KMS-11 (cell line): ENCODE measurements at regions not wholly inside any gene's neighbourhood (a gene's known extent, or its start where the extent isn't known, plus 50 kb on each side); places are given as distances from the start of the nearest gene placed in this dataset.

Experiments
- H2AFZ ChIP-seq: fragments of 200-600 bp; sonication (generic); 2 replicates; pipeline ENCODE4 v1.6.1; 2016; ENCODE audit warnings: antibody characterized with exemption, mixed run types, low read depth
- H3K27ac ChIP-seq: fragments of 200-600 bp; sonication (generic); 2 replicates; pipeline ENCODE4 v1.6.1; 2016; ENCODE audit warnings: mild to moderate bottlenecking, mixed run types
- H3K27me3 ChIP-seq: fragments of 200-600 bp; sonication (generic); 2 replicates; pipeline ENCODE4 v1.6.1; 2017; ENCODE audit warnings: mild to moderate bottlenecking, low read depth, mixed run types, moderate library complexity; ENCODE audit not compliant: insufficient read depth
- H3K36me3 ChIP-seq: fragments of 200-600 bp; sonication (generic); 2 replicates; pipeline ENCODE4 v1.6.1; 2017; ENCODE audit warnings: mild to moderate bottlenecking, mixed run types; ENCODE audit not compliant: insufficient read depth
- H3K4me1 ChIP-seq: fragments of 200-600 bp; sonication (generic); 2 replicates; pipeline ENCODE4 v1.6.1; 2016; ENCODE audit warnings: mild to moderate bottlenecking, low read depth, mixed run types; ENCODE audit not compliant: poor library complexity, severe bottlenecking
- H3K4me2 ChIP-seq: fragments of 200-600 bp; sonication (generic); 2 replicates; pipeline ENCODE4 v1.7.0; 2016; ENCODE audit warnings: mild to moderate bottlenecking, mixed run types
- H3K4me3 ChIP-seq: fragments of 200-600 bp; sonication (generic); IDR thresholded peaks from 2 replicates; pipeline ENCODE4 v1.6.1; 2017; ENCODE audit warnings: low read depth, low read length, mixed read lengths; ENCODE audit not compliant: insufficient read depth
- H3K79me2 ChIP-seq: fragments of 200-600 bp; sonication (generic); 2 replicates; pipeline ENCODE4 v1.6.1; 2016; ENCODE audit warnings: low read depth, mixed run types; ENCODE audit not compliant: insufficient read depth
- H3K9ac ChIP-seq: fragments of 200-600 bp; sonication (generic); 2 replicates; pipeline ENCODE4 v1.6.1; 2016; ENCODE audit warnings: mild to moderate bottlenecking, mixed run types
- H4K20me1 ChIP-seq: fragments of 200-600 bp; sonication (generic); 2 replicates; pipeline ENCODE4 v1.6.1; 2016; ENCODE audit warnings: mild to moderate bottlenecking, mixed run types; ENCODE audit not compliant: insufficient read depth
- TF ChIP-seq, protein P1 (sequence below): fragments of 200-600 bp; sonication (generic); conservative IDR thresholded peaks from 2 replicates; pipeline ENCODE4 v1.6.1; 2017; ENCODE audit warnings: low read depth, mild to moderate bottlenecking, antibody characterized with exemption, low read length, moderate library complexity, mixed read lengths

- Histone ChIP-seq H3K4me3 (no peak overlapping the region), H3K27ac (peak overlapping the region; percentile 69), H4K20me1 (no peaks in the 10 kb centered on the region), H3K27me3 (no peaks in the 10 kb centered on the region), H2AFZ (no peak overlapping the region), H3K4me2 (peak overlapping the region; percentile 63), H3K36me3 (no peaks in the 10 kb centered on the region), H3K9ac (peak overlapping the region; percentile 3; the same call in 1 of the 2 replicates), H3K4me1 (peaks cover 58% of the 10 kb centered on the region), H3K79me2 (no peaks in the 10 kb centered on the region)
- TF ChIP-seq, protein P1, sequence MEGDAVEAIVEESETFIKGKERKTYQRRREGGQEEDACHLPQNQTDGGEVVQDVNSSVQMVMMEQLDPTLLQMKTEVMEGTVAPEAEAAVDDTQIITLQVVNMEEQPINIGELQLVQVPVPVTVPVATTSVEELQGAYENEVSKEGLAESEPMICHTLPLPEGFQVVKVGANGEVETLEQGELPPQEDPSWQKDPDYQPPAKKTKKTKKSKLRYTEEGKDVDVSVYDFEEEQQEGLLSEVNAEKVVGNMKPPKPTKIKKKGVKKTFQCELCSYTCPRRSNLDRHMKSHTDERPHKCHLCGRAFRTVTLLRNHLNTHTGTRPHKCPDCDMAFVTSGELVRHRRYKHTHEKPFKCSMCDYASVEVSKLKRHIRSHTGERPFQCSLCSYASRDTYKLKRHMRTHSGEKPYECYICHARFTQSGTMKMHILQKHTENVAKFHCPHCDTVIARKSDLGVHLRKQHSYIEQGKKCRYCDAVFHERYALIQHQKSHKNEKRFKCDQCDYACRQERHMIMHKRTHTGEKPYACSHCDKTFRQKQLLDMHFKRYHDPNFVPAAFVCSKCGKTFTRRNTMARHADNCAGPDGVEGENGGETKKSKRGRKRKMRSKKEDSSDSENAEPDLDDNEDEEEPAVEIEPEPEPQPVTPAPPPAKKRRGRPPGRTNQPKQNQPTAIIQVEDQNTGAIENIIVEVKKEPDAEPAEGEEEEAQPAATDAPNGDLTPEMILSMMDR, result peak; percentile 27; the same call in 1 of the 2 replicates
These were observed 360.6 kb upstream of the SOX9 start for GRCh38 chr17:71760062-71760720.

- TF ChIP-seq, protein P1, result no peak
- H2AFZ ChIP-seq, result no peak overlapping the region
- no peak overlapping the region for H3K4me3 ChIP-seq
- H3K27ac ChIP-seq, result no peak overlapping the region
- no peak overlapping the region for H3K4me2 ChIP-seq
- H3K27me3 ChIP-seq, result no peaks in the 10 kb centered on the region
- peaks cover 55% of the 10 kb centered on the region for H3K4me1 ChIP-seq
- no peaks in the 10 kb centered on the region for H4K20me1 ChIP-seq
- no peaks in the 10 kb centered on the region for H3K36me3 ChIP-seq
- no peaks in the 10 kb centered on the region for H3K79me2 ChIP-seq
- H3K9ac ChIP-seq, result no peak overlapping the region
These were observed 358.3 kb upstream of the SOX9 start for GRCh38 chr17:71762526-71762925.

GRCh38 chr17:71764505-71764904 lies 356.3 kb upstream of the SOX9 start:
- no peaks in the 10 kb centered on the region for H4K20me1 ChIP-seq

GRCh38 chr17:71765437-71765836 lies 355.4 kb upstream of the SOX9 start:
- H3K79me2 ChIP-seq, result no peaks in the 10 kb centered on the region
- TF ChIP-seq, protein P1, result no peak
- H3K27me3 ChIP-seq, result no peaks in the 10 kb centered on the region

More at GRCh38 chr17:71764505-71764904, 356.3 kb upstream of the SOX9 start:
- TF ChIP-seq, protein P1, result peak; percentile 59
- Histone ChIP-seq H3K79me2 (no peaks in the 10 kb centered on the region), H3K4me2 (no peak overlapping the region), H3K36me3 (no peaks in the 10 kb centered on the region), H2AFZ (no peak overlapping the region), H3K9ac (no peak overlapping the region), H3K27me3 (no peaks in the 10 kb centered on the region), H3K27ac (no peak overlapping the region), H3K4me3 (no peak overlapping the region), H3K4me1 (peaks cover 39% of the 10 kb centered on the region)

More at GRCh38 chr17:71765437-71765836, 355.4 kb upstream of the SOX9 start:
- H3K9ac ChIP-seq, result no peak overlapping the region
- no peak overlapping the region for H3K4me3 ChIP-seq
- H3K36me3 ChIP-seq, result no peaks in the 10 kb centered on the region
- peaks cover 32% of the 10 kb centered on the region for H3K4me1 ChIP-seq
- no peaks in the 10 kb centered on the region for H4K20me1 ChIP-seq
- no peak overlapping the region for H3K27ac ChIP-seq
- H3K4me2 ChIP-seq, result no peak overlapping the region
- no peak overlapping the region for H2AFZ ChIP-seq
